B cell (primary cell): ENCODE measurements at regions not wholly inside any gene's neighbourhood (a gene's known extent, or its start where the extent isn't known, plus 50 kb on each side); places are given as distances from the start of the nearest gene placed in this dataset.

Experiments used
- ATAC-seq: fragments of 200-7000 bp; cut with Tn5 transposase; one replicate; pipeline ENCODE4 v1.10.0; 2021; ENCODE audit warnings: low read depth, mild to moderate bottlenecking, moderate number of reproducible peaks, moderate library complexity
- CTCF ChIA-PET: fragments of 350-600 bp; sonication (Branson Sonifier 250); formaldehyde crosslinking; loops from one replicate; lab custom pipeline; 2021; ENCODE audit warnings: antibody characterized with exemption, inconsistent platforms; lab: Charles Lee
- POLR2A ChIA-PET: fragments of 350-600 bp; sonication (Branson Sonifier 250); formaldehyde crosslinking; loops from one replicate; lab custom pipeline; 2021; ENCODE audit warnings: antibody characterized with exemption; lab: Charles Lee
- DNase-seq: peaks from one replicate; pipeline ENCODE4 v3.0.0; 2013
- H2AFZ ChIP-seq: 2 replicates; pipeline ENCODE4 v1.6.1; 2012; ENCODE audit warnings: mild to moderate bottlenecking, low read depth, low read length; ENCODE audit not compliant: insufficient read depth, poor library complexity, severe bottlenecking
- H3K27ac ChIP-seq, 2 donors: 1 replicate in 1 of 2; 2 replicates in 1 of 2; pipeline ENCODE4 v1.5.1; 2012 to 2013; ENCODE audit warnings: low read length in 2 of 2, mild to moderate bottlenecking in 2 of 2, moderate library complexity in 1 of 2
- H3K27me3 ChIP-seq, 4 experiments: fragments of 200-600 bp in 1 of 4; sonication (generic) in 1 of 4; replicated peaks in 1 of 4; 1 replicate in 2 of 4; 2 replicates in 2 of 4; pipeline versions ENCODE4 v1.6.1 to v1.7.0; 2013 to 2016; ENCODE audit warnings: low read length in 3 of 4, mild to moderate bottlenecking in 2 of 4, mixed read lengths in 1 of 4, moderate library complexity in 1 of 4; ENCODE audit not compliant: insufficient read depth in 4 of 4, control insufficient read depth in 3 of 4; ENCODE audit errors: control extremely low read depth in 1 of 4
- H3K36me3 ChIP-seq, 2 experiments: replicated peaks in 1 of 2; 1 replicate in 1 of 2; 2 replicates in 1 of 2; pipeline versions ENCODE4 v1.6.1 to v1.7.1; 2013; ENCODE audit warnings: low read length in 1 of 2; ENCODE audit not compliant: insufficient read depth in 2 of 2, control insufficient read depth in 1 of 2; ENCODE audit errors: control extremely low read depth in 1 of 2, extremely low read depth in 1 of 2
- H3K4me1 ChIP-seq, 2 donors: fragments of 200-600 bp in 1 of 2; sonication (generic) in 1 of 2; 1 replicate in 1 of 2; 2 replicates in 1 of 2; pipeline versions ENCODE4 v1.5.1 to v1.6.1; 2013 to 2017; ENCODE audit warnings: low read length in 2 of 2; ENCODE audit not compliant: control insufficient read depth in 2 of 2, insufficient read depth in 2 of 2
- H3K4me2 ChIP-seq: replicated peaks from 2 replicates; pipeline ENCODE3; 2012; ENCODE audit warnings: mild to moderate bottlenecking, low read depth, low read length; ENCODE audit not compliant: poor library complexity, severe bottlenecking
- H3K4me3 ChIP-seq, 5 experiments: fragments of 200-600 bp in 1 of 5; sonication (generic) in 1 of 5; 1 replicate in 3 of 5; 2 replicates in 2 of 5; pipeline versions ENCODE4 v1.5.1 to v1.7.0; 2011 to 2016; ENCODE audit warnings: low read length in 4 of 5, mild to moderate bottlenecking in 4 of 5, low read depth in 2 of 5, control low read depth in 1 of 5, moderate library complexity in 1 of 5; ENCODE audit not compliant: insufficient read depth in 1 of 5; ENCODE audit errors: control extremely low read depth in 1 of 5, extremely low read depth in 1 of 5
- H3K79me2 ChIP-seq: fragments of 200-600 bp; sonication (generic); one replicate; pipeline ENCODE4 v1.6.0; 2016; ENCODE audit warnings: low read length; ENCODE audit not compliant: control insufficient read depth, insufficient read depth
- H3K9ac ChIP-seq: fragments of 200-600 bp; sonication (generic); 2 replicates; pipeline ENCODE4 v1.6.1; 2017; ENCODE audit warnings: mild to moderate bottlenecking, low read length, moderate library complexity
- H3K9me3 ChIP-seq, 3 donors: one replicate each; pipeline versions ENCODE4 v1.6.1 to v1.7.1; 2013; ENCODE audit warnings: low read length in 2 of 3; ENCODE audit not compliant: control insufficient read depth in 2 of 3, insufficient read depth in 1 of 3; ENCODE audit errors: control extremely low read depth in 1 of 3
- H4K20me1 ChIP-seq: 2 replicates; pipeline ENCODE4 v1.6.0; 2012; ENCODE audit warnings: mild to moderate bottlenecking, low read length; ENCODE audit not compliant: insufficient read depth, control insufficient read depth, poor library complexity, severe bottlenecking
- H3K27ac Mint-ChIP-seq: one replicate; pipeline ENCODE4 v1.8.0; 2021; ENCODE audit warnings: mixed read lengths
- H3K27me3 Mint-ChIP-seq: one replicate; pipeline ENCODE4 v1.8.0; 2021; ENCODE audit warnings: mixed read lengths
- H3K4me1 Mint-ChIP-seq: one replicate; pipeline ENCODE4 v1.8.0; 2021; ENCODE audit warnings: mixed read lengths
- H3K4me3 Mint-ChIP-seq: one replicate; pipeline ENCODE4 v1.8.0; 2021; ENCODE audit warnings: mixed read lengths
- H3K9me3 Mint-ChIP-seq: one replicate; pipeline ENCODE4 v1.8.0; 2022; ENCODE audit warnings: mixed read lengths; ENCODE audit not compliant: insufficient read depth
- EZH2 ChIP-seq: IDR thresholded peaks from 2 replicates; pipeline ENCODE4 v1.6.1; 2012; ENCODE audit warnings: borderline replicate concordance, low read depth, mild to moderate bottlenecking, moderate library complexity, low read length; ENCODE audit not compliant: insufficient read depth, poor library complexity, severe bottlenecking
- WGBS: methylation state at CpG from one replicate; pipeline ENCODE4 v1.1.5; 2013; ENCODE audit warnings: missing lambda C conversion rate; ENCODE audit not compliant: insufficient coverage; 5-methylcytosine and 5-hydroxymethylcytosine counted together
- intact Hi-C: fragments of 100-400 bp; cut with micrococcal nuclease; formaldehyde crosslinking; loops from one replicate; pipeline ENCODE4 v1.10.0; 2022
- TF ChIP-seq, protein P1 (sequence below): fragments of 200-600 bp; IDR thresholded peaks from one replicate; pipeline ENCODE4 v1.8.0; 2022; ENCODE audit warnings: antibody characterized with exemption, mild to moderate bottlenecking

DNA sequence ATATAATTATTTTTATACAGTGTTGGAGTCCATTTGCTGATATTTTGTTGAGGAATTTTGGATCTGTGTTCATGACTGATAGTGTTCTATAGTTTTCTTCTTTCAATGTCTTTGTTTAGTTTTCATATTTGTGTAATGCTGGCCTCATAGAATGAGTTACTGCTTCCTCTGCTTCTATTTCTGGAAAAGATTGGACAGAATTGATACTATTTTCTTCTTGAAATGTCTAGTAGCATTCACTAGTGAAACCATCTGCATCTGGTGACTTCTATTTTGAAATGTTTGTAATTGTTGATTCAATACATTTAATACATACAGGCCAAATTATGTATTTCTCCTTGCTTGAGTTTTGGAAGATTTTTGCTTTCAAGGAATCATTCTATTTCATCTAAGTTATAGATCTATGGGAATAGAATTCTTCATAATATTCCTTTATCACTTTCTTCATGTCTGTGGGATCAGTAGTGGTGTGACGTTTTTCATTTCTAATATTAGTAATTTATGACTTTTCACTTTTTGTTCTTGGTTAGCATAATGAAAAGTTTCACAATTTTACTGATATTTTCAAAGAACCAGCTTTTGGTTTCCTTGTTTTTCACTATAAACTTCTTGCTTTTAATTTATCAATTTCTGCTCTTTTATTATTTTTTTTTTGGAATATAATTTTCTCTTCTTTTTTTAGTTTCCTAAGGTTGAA lies 509.9 kb upstream of the VRK2 start:
- Histone ChIP-seq H3K9ac (no peak overlapping the region), H2AFZ (no peak overlapping the region), H3K27ac (no peak overlapping the region), H3K79me2 (no peaks in the 10 kb centered on the region), H3K9me3 (no peaks in the 10 kb centered on the region), H4K20me1 (no peaks in the 10 kb centered on the region), H3K4me2 (no peak overlapping the region), H3K36me3 (no peaks in the 10 kb centered on the region), H3K27me3 (no peaks in the 10 kb centered on the region), H3K4me3 (no peak overlapping the region), H3K4me1 (no peaks in the 10 kb centered on the region)
- no peaks in the 10 kb centered on the region for H3K27me3 Mint-ChIP-seq
- intact Hi-C loops, result no loop called here
- ATAC-seq, result no peak
- no CpG with 5 or more reads among the region's 1 CpG for WGBS
- no peak for DNase-seq
- no peaks in the 10 kb centered on the region for H3K4me1 Mint-ChIP-seq
- TF ChIP-seq, protein P1, sequence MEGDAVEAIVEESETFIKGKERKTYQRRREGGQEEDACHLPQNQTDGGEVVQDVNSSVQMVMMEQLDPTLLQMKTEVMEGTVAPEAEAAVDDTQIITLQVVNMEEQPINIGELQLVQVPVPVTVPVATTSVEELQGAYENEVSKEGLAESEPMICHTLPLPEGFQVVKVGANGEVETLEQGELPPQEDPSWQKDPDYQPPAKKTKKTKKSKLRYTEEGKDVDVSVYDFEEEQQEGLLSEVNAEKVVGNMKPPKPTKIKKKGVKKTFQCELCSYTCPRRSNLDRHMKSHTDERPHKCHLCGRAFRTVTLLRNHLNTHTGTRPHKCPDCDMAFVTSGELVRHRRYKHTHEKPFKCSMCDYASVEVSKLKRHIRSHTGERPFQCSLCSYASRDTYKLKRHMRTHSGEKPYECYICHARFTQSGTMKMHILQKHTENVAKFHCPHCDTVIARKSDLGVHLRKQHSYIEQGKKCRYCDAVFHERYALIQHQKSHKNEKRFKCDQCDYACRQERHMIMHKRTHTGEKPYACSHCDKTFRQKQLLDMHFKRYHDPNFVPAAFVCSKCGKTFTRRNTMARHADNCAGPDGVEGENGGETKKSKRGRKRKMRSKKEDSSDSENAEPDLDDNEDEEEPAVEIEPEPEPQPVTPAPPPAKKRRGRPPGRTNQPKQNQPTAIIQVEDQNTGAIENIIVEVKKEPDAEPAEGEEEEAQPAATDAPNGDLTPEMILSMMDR, result no peak
- TF ChIP-seq EZH2, result no peak
- H3K9me3 Mint-ChIP-seq, result no peaks in the 10 kb centered on the region
- no peak overlapping the region for H3K27ac Mint-ChIP-seq
- POLR2A ChIA-PET, result no interaction called here
- CTCF ChIA-PET, result no interaction called here
- no peak overlapping the region for H3K4me3 Mint-ChIP-seq

DNA sequence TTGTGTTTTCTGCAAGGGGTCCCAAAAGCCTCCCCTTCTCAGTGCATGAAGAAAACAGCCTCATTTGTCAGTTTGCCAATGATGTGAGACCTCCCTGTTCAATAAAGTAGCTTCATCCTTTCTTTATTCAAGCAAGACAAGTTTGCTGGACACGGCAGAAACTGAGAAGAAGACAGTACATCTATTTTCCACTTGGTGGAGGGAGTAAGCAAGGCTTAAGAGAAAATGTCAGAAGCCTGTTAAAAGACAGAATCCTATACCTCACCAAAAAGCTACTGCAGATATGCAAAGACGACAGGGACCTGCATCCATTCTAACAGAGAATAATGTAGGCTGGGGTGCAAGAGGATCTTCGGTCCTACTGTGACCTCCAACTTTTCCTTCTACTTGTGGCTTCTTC lies 506.8 kb upstream of the VRK2 start:
- Histone ChIP-seq H3K27me3 (no peaks in the 10 kb centered on the region), H3K4me2 (no peak overlapping the region), H2AFZ (no peak overlapping the region), H4K20me1 (no peaks in the 10 kb centered on the region), H3K4me3 (no peak overlapping the region), H3K9me3 (no peaks in the 10 kb centered on the region), H3K79me2 (no peaks in the 10 kb centered on the region), H3K4me1 (no peaks in the 10 kb centered on the region), H3K9ac (no peak overlapping the region), H3K27ac (no peak overlapping the region), H3K36me3 (no peaks in the 10 kb centered on the region)
- Mint-ChIP-seq H3K9me3 (peaks cover 3% of the 10 kb centered on the region), H3K27me3 (peaks cover 4% of the 10 kb centered on the region), H3K4me3 (no peak overlapping the region), H3K4me1 (no peaks in the 10 kb centered on the region), H3K27ac (no peak overlapping the region)
- no peak for ATAC-seq
- no peak for DNase-seq
- 90% methylated on average over 2 of the region's 3 CpGs for WGBS
- no peak for TF ChIP-seq EZH2
- TF ChIP-seq, protein P1, result no peak
- ChIA-PET POLR2A (no interaction called here), CTCF (no interaction called here)
- intact Hi-C loops, result no loop called here
